H1 (cell line): ENCODE measurements at regions not wholly inside any gene's neighbourhood (a gene's known extent, or its start where the extent isn't known, plus 50 kb on each side); places are given as distances from the start of the nearest gene placed in this dataset.

ENCODE experiments used
- CTCF ChIA-PET: fragments of 300-600 bp; sonication (Branson Sonifier 250); formaldehyde crosslinking; loops from one replicate; lab custom pipeline; 2021; ENCODE audit not compliant: partially characterized antibody; lab: Charles Lee
- POLR2A ChIA-PET: fragments of 300-600 bp; sonication (Branson Sonifier 250); formaldehyde crosslinking; loops from one replicate; lab custom pipeline; 2021; ENCODE audit warnings: inconsistent platforms; ENCODE audit not compliant: partially characterized antibody; lab: Charles Lee
- DNase-seq, 2 experiments: peaks; one replicate each; pipeline versions ENCODE4 v3.0.0 to v3.0.0-alpha.2; 2010 to 2022; ENCODE audit warnings: low spot score in 2 of 2, low read depth in 1 of 2, mixed read lengths in 1 of 2
- FAIRE-seq: peaks from 2 replicates; lab custom pipeline; 2011; peaks lifted over from hg19 to GRCh38; lab: Jason Lieb, UNC
- H2AFZ ChIP-seq: 2 replicates; pipeline ENCODE4 v1.8.1; 2012; ENCODE audit warnings: low read length, inconsistent platforms
- H2AK5ac ChIP-seq: 2 replicates; pipeline ENCODE4 v1.6.1; 2013; ENCODE audit warnings: low read depth, low read length
- H2BK120ac ChIP-seq: replicated peaks from 2 replicates; pipeline ENCODE3; 2013; ENCODE audit warnings: low read depth, low read length, inconsistent platforms
- H2BK12ac ChIP-seq: 2 replicates; pipeline ENCODE4 v1.6.1; 2013; ENCODE audit warnings: low read depth, low read length
- H2BK15ac ChIP-seq: 2 replicates; pipeline ENCODE4 v1.6.1; 2013; ENCODE audit warnings: low read length
- H2BK20ac ChIP-seq: 2 replicates; pipeline ENCODE4 v1.6.1; 2013; ENCODE audit warnings: low read length
- H2BK5ac ChIP-seq: 2 replicates; pipeline ENCODE4 v1.6.1; 2013; ENCODE audit warnings: low read depth, low read length
- H3K14ac ChIP-seq: 2 replicates; pipeline ENCODE4 v1.6.1; 2013; ENCODE audit warnings: inconsistent platforms; ENCODE audit not compliant: insufficient read length
- H3K18ac ChIP-seq: 2 replicates; pipeline ENCODE4 v1.6.1; 2013; ENCODE audit warnings: low read length; ENCODE audit errors: extremely low read depth
- H3K23ac ChIP-seq: 2 replicates; pipeline ENCODE4 v1.6.1; 2013; ENCODE audit warnings: inconsistent platforms; ENCODE audit not compliant: insufficient read length
- H3K23me2 ChIP-seq: 2 replicates; pipeline ENCODE4 v1.6.1; 2013; ENCODE audit warnings: low read depth, low read length
- H3K27ac ChIP-seq: 2 replicates; pipeline ENCODE4 v1.6.1; 2011; ENCODE audit warnings: low read depth, low read length, inconsistent platforms
- H3K27me3 ChIP-seq, 4 experiments: replicated peaks in 1 of 4; 1 replicate in 1 of 4; 2 replicates in 3 of 4; pipeline versions ENCODE4 v1.6.1 to v1.8.1; 2011 to 2013; ENCODE audit warnings: low read length in 3 of 4, mild to moderate bottlenecking in 3 of 4, inconsistent platforms in 2 of 4, mixed read lengths in 2 of 4, moderate library complexity in 1 of 4; ENCODE audit not compliant: control insufficient read depth in 3 of 4, insufficient read depth in 3 of 4; ENCODE audit errors: extremely low read depth in 1 of 4
- H3K36me3 ChIP-seq, 4 experiments: 2 replicates each; pipeline versions ENCODE4 v1.6.1 to v1.8.1; 2011 to 2013; ENCODE audit warnings: mild to moderate bottlenecking in 4 of 4, low read length in 3 of 4, moderate library complexity in 2 of 4, control low read depth in 1 of 4, inconsistent platforms in 1 of 4; ENCODE audit not compliant: insufficient read depth in 4 of 4, control insufficient read depth in 2 of 4
- H3K4ac ChIP-seq: replicated peaks from 2 replicates; pipeline ENCODE3; 2013; ENCODE audit warnings: low read length, low read depth, mixed read lengths, inconsistent platforms; ENCODE audit not compliant: insufficient read length
- H3K4me1 ChIP-seq, 4 experiments: replicated peaks in 1 of 4; 1 replicate in 1 of 4; 2 replicates in 3 of 4; pipeline versions ENCODE4 v1.6.1 to v1.8.1; 2011 to 2013; ENCODE audit warnings: low read length in 3 of 4, inconsistent platforms in 2 of 4, mixed read lengths in 1 of 4; ENCODE audit not compliant: insufficient read depth in 4 of 4, control insufficient read depth in 3 of 4
- H3K4me2 ChIP-seq, 2 experiments: 2 replicates each; pipeline versions ENCODE4 v1.6.1 to v1.8.1; 2011 to 2013; ENCODE audit warnings: low read depth in 2 of 2, low read length in 2 of 2, control low read depth in 1 of 2, inconsistent platforms in 1 of 2, mild to moderate bottlenecking in 1 of 2; ENCODE audit not compliant: insufficient read depth in 1 of 2
- H3K4me3 ChIP-seq, 4 experiments: fragments of 200-600, 300-600 bp in 1 of 4; sonication (generic), shearing (Covaris generic), sonication (Bioruptor Twin) in 1 of 4; 2 replicates each; pipeline versions ENCODE4 v1.5.1 to v1.8.1; 2011 to 2016; ENCODE audit warnings: low read length in 4 of 4, low read depth in 3 of 4, control low read depth in 2 of 4, inconsistent platforms in 2 of 4, mild to moderate bottlenecking in 2 of 4, mixed read lengths in 1 of 4, moderate library complexity in 1 of 4; ENCODE audit not compliant: insufficient read depth in 2 of 4; ENCODE audit errors: extremely low read depth in 1 of 4
- H3K56ac ChIP-seq: replicated peaks from 2 replicates; pipeline ENCODE3; 2013; ENCODE audit warnings: low read depth, mild to moderate bottlenecking, mixed read lengths, low read length, inconsistent platforms; ENCODE audit not compliant: insufficient read length
- H3K79me1 ChIP-seq: 2 replicates; pipeline ENCODE4 v1.6.1; 2013; ENCODE audit warnings: low read depth, low read length, control low read depth
- H3K79me2 ChIP-seq, 2 experiments: 2 replicates each; pipeline versions ENCODE4 v1.6.1 to v1.8.1; 2012 to 2013; ENCODE audit warnings: low read length in 2 of 2, mild to moderate bottlenecking in 2 of 2, inconsistent platforms in 1 of 2; ENCODE audit not compliant: insufficient read depth in 2 of 2, control insufficient read depth in 1 of 2
- H3K9ac ChIP-seq, 4 experiments: replicated peaks in 1 of 4; 1 replicate in 1 of 4; 2 replicates in 3 of 4; pipeline versions ENCODE4 v1.6.1 to v1.8.1; 2011 to 2013; ENCODE audit warnings: low read depth in 3 of 4, low read length in 3 of 4, control low read depth in 2 of 4, mild to moderate bottlenecking in 2 of 4, moderate library complexity in 2 of 4, inconsistent platforms in 1 of 4; ENCODE audit errors: extremely low read depth in 1 of 4
- H3K9me3 ChIP-seq, 2 experiments: 2 replicates each; pipeline versions ENCODE4 v1.6.1 to v1.8.1; 2012 to 2013; ENCODE audit warnings: mild to moderate bottlenecking in 2 of 2, moderate library complexity in 2 of 2, control low read depth in 1 of 2, inconsistent platforms in 1 of 2, low read depth in 1 of 2, low read length in 1 of 2, mixed read lengths in 1 of 2; ENCODE audit not compliant: insufficient read depth in 2 of 2
- H4K20me1 ChIP-seq, 2 experiments: replicated peaks in 1 of 2; 2 replicates each; pipeline versions ENCODE3 to v1.8.1; 2011 to 2013; ENCODE audit warnings: inconsistent platforms in 2 of 2, low read length in 2 of 2, mild to moderate bottlenecking in 1 of 2; ENCODE audit not compliant: insufficient read depth in 2 of 2, control insufficient read depth in 1 of 2
- H4K5ac ChIP-seq: 2 replicates; pipeline ENCODE4 v1.6.1; 2013; ENCODE audit warnings: low read length, low read depth, mixed read lengths, inconsistent platforms; ENCODE audit not compliant: insufficient read length
- H4K8ac ChIP-seq: 2 replicates; pipeline ENCODE4 v1.8.0; 2013; ENCODE audit warnings: mild to moderate bottlenecking, moderate library complexity, low read length, inconsistent platforms; ENCODE audit not compliant: insufficient read depth; ENCODE audit errors: extremely low read depth
- H4K91ac ChIP-seq: replicated peaks from 2 replicates; pipeline ENCODE3; 2013; ENCODE audit warnings: low read length, mixed read lengths, inconsistent platforms; ENCODE audit not compliant: insufficient read length
- CREB1 ChIP-seq: IDR thresholded peaks from 2 replicates; pipeline ENCODE4 v1.6.1; 2012; ENCODE audit warnings: inconsistent platforms
- GTF2F1 ChIP-seq: IDR thresholded peaks from 2 replicates; pipeline ENCODE4 v1.6.1; 2012; ENCODE audit warnings: low read depth, low read length, improper control_type of control experiment, borderline replicate concordance
- POLR2AphosphoS5 ChIP-seq: IDR thresholded peaks from 2 replicates; pipeline ENCODE4 v1.6.1; 2011; ENCODE audit warnings: low read depth, low read length
- POU5F1 ChIP-seq: IDR thresholded peaks from 2 replicates; pipeline ENCODE4 v1.6.1; 2011; ENCODE audit warnings: low read depth, mild to moderate bottlenecking, low read length, moderate library complexity
- SIRT6 ChIP-seq: IDR thresholded peaks from one replicate; pipeline ENCODE4 v1.7.1; 2012; ENCODE audit warnings: low read length, inconsistent platforms
- WGBS, 2 experiments: shearing (Covaris generic) in 1 of 2; methylation state at CpG; one replicate each; pipeline versions ENCODE4 v1.1.6 to v1.1.7; 2013 to 2015; ENCODE audit warnings: low lambda C conversion rate in 2 of 2, mixed read lengths in 2 of 2, inconsistent platforms in 1 of 2, low coverage in 1 of 2, missing lambda C conversion rate in 1 of 2; ENCODE audit not compliant: insufficient replicate concordance in 2 of 2, insufficient coverage in 1 of 2, insufficient read length in 1 of 2; ENCODE audit errors: extremely low coverage in 1 of 2, missing lambda C conversion rate in 1 of 2; 5-methylcytosine and 5-hydroxymethylcytosine counted together

DNA sequence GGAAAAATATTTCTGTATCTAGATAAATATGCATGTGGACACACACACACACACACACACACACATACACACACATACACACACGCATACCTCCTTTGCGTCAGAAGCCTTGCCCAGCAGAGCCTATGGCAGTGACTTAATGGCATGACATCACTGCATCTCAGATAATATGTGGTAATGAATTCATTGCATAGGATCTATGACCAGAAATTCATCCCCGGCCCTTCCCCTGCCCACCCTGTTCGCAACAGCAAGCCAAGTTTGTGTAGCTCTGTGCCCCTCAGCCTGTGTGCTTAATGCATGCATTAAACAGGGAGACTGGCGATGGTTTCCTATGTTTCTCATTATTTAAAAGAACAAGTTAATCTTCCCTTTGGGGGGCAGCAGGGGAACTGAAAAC lies 120.7 kb downstream of the NKX6-1 start:
- H3K9me3 ChIP-seq: no peaks in the 10 kb centered on the region
- no peak for FAIRE-seq

More for the DNA sequence above, 120.7 kb downstream of the NKX6-1 start:
- H2BK120ac ChIP-seq: no peak overlapping the region
- no peak overlapping the region for H2BK15ac ChIP-seq
- peak overlapping the region in 1 of 4 experiments; percentile 43; a peak in 2 of 8 replicates for H3K4me3 ChIP-seq
- peaks cover 0 to 33% (median 17%) of the 10 kb centered on the region in 4 experiments; a peak in 6 of 7 replicates for H3K27me3 ChIP-seq
- no peak overlapping the region for H2AK5ac ChIP-seq
- H3K79me2 ChIP-seq: no peaks in the 10 kb centered on the region
- ChIA-PET POLR2A (no interaction called here), CTCF (interaction anchor here (1.2 kb wide), 1 partner anchor 200 kb away, joined by 4 read pairs; no protein-coding TSS in a partner anchor)
- H3K4ac ChIP-seq: no peak overlapping the region
- H3K79me1 ChIP-seq: no peaks in the 10 kb centered on the region
- H2BK5ac ChIP-seq: no peak overlapping the region
- no peak overlapping the region for H3K27ac ChIP-seq
- DNase-seq: no peak
- H2BK20ac ChIP-seq: no peak overlapping the region
- H3K23ac ChIP-seq: no peak overlapping the region
- H3K56ac ChIP-seq: no peak overlapping the region
- no peak overlapping the region for H4K91ac ChIP-seq
- H2AFZ ChIP-seq: no peak overlapping the region
- no peaks in the 10 kb centered on the region for H3K23me2 ChIP-seq
- H3K18ac ChIP-seq: no peak overlapping the region; the same call in 1 of the 2 replicates
- WGBS, 2 experiments: 30% methylated on average over 5 of the region's 5 CpGs; no CpG with 5 or more reads in 1 of the 2 experiments
- peak overlapping the region; percentile 55 to 65 for H3K4me2 ChIP-seq
- H2BK12ac ChIP-seq: no peak overlapping the region
- H4K20me1 ChIP-seq: no peaks in the 10 kb centered on the region
- TF ChIP-seq CREB1 (peak; percentile 52; the same call in 1 of the 2 replicates), GTF2F1 (no peak), POU5F1 (no peak), SIRT6 (no peak), POLR2AphosphoS5 (no peak)
- no peak overlapping the region for H4K8ac ChIP-seq
- H3K14ac ChIP-seq: no peak overlapping the region
- H3K9ac ChIP-seq: no peak overlapping the region
- H3K36me3 ChIP-seq: no peaks in the 10 kb centered on the region
- no peak overlapping the region for H4K5ac ChIP-seq
- H3K4me1 ChIP-seq: peaks cover 4 to 17% (median 15%) of the 10 kb centered on the region in 4 experiments; a peak in 6 of 7 replicates
